ENCODE measurements at regions not wholly inside any gene's neighbourhood (a gene's known extent, or its start where the extent isn't known, plus 50 kb on each side); places are given as distances from the start of the nearest gene placed in this dataset.

DNA sequence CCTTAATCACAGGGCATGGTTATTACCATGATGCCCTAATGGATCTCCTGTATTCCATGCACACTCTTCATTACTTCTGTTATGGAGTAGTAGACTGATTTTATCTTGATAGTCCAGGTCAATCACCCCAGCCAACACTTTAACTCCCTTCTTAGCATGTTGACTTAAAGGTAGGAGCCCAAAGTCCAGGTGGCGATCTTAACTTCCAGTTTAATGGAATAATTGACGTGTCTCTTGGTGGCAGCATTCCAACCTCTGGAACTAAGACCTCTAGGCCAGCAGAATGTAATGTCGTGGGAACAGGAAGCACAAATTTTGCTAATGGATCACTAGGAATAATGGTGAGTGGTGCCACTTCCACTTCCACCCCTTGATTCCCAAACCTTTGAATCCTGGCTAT is 687.2 kb upstream of the SGO1 start:
- H3K36me3 ChIP-seq (ENCODE audit: control insufficient read depth in 2 of 3, insufficient read depth in 3 of 3, low read length in 3 of 3), result no peaks in the 10 kb centered on the region
- H3K4me1 ChIP-seq (ENCODE audit: control insufficient read depth in 2 of 3, insufficient read depth in 2 of 3, low read depth in 1 of 3, low read length in 3 of 3), result peaks cover 0 to 4% (median 0%) of the 10 kb centered on the region in 3 donors
- no peaks in the 10 kb centered on the region for H3K9me3 ChIP-seq (ENCODE audit: control insufficient read depth in 2 of 3, insufficient read depth in 1 of 3, low read length in 3 of 3)
- TF ChIP-seq, protein P1, sequence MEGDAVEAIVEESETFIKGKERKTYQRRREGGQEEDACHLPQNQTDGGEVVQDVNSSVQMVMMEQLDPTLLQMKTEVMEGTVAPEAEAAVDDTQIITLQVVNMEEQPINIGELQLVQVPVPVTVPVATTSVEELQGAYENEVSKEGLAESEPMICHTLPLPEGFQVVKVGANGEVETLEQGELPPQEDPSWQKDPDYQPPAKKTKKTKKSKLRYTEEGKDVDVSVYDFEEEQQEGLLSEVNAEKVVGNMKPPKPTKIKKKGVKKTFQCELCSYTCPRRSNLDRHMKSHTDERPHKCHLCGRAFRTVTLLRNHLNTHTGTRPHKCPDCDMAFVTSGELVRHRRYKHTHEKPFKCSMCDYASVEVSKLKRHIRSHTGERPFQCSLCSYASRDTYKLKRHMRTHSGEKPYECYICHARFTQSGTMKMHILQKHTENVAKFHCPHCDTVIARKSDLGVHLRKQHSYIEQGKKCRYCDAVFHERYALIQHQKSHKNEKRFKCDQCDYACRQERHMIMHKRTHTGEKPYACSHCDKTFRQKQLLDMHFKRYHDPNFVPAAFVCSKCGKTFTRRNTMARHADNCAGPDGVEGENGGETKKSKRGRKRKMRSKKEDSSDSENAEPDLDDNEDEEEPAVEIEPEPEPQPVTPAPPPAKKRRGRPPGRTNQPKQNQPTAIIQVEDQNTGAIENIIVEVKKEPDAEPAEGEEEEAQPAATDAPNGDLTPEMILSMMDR (IDR thresholded peaks at IDR 0.05; ENCODE audit: borderline replicate concordance, extremely low read depth, insufficient read depth), result no peak
- DNase-seq, result no peak
- no peak overlapping the region for H3K27ac ChIP-seq (ENCODE audit: low read depth in 2 of 2, low read length in 2 of 2)
- no peak overlapping the region for H3K4me3 ChIP-seq (ENCODE audit: low read length in 3 of 3)
- H3K9ac ChIP-seq (ENCODE audit: low read length in 3 of 3), result no peak overlapping the region
- intact Hi-C loops (cut with DNase I), result no loop called here
- FAIRE-seq, result no peak
- no peaks in the 10 kb centered on the region for H3K27me3 ChIP-seq (ENCODE audit: control insufficient read depth, insufficient read depth, low read length)

DNA sequence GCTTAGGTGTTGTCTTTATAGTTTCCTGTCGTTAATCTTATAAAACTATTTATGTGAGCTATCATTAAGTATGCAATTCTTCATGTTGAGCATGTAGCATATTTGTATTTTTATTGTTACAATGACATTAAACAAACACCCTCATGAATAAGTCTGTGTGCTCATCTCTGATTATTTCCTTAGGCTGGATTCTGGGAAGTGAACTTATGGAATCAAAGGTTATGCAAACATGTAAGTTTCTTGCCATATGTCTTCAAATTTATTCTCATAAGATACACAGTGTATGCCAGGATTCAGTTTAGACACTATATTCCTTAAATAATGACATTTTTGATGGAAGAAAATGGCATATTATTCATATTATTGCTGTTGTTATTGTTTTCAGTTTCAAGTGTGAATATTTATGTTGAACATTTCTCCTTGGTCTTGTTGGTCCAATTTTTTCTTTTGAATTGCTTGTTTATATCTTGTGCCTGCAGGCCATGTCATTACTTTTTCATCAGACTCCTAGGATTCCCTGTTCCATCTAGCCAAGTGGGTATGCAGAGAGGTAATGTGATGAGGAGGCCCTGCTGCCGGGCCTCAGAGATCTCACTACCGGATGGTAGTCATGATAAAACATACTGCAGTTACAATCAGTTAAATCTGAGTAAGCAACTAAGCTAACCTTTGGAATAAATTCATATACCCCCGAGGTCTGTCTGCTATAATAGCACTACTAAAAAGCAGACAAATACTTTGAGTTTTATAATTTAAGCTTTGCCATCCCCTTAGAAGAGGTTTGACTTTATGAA is 684.3 kb upstream of the SGO1 start:
- no peaks in the 10 kb centered on the region for H3K9me3 ChIP-seq (ENCODE audit: control insufficient read depth in 2 of 3, insufficient read depth in 1 of 3, low read length in 3 of 3)
- no peaks in the 10 kb centered on the region for H3K36me3 ChIP-seq (ENCODE audit: control insufficient read depth in 2 of 3, insufficient read depth in 3 of 3, low read length in 3 of 3)
- FAIRE-seq (no peak), DNase-seq (peak in 1 of 5 donors; percentile 9)
- no peak overlapping the region for H3K4me3 ChIP-seq (ENCODE audit: low read length in 3 of 3)
- no peaks in the 10 kb centered on the region for H3K4me1 ChIP-seq (ENCODE audit: control insufficient read depth in 2 of 3, insufficient read depth in 2 of 3, low read depth in 1 of 3, low read length in 3 of 3)
- no peak overlapping the region for H3K9ac ChIP-seq (ENCODE audit: low read length in 3 of 3)
- no peak overlapping the region for H3K27ac ChIP-seq (ENCODE audit: low read depth in 2 of 2, low read length in 2 of 2)
- intact Hi-C loops (cut with DNase I), result no loop called here
- no peaks in the 10 kb centered on the region for H3K27me3 ChIP-seq (ENCODE audit: control insufficient read depth, insufficient read depth, low read length)
- TF ChIP-seq, protein P1 (IDR thresholded peaks at IDR 0.05; ENCODE audit: borderline replicate concordance, extremely low read depth, insufficient read depth), result no peak

DNA sequence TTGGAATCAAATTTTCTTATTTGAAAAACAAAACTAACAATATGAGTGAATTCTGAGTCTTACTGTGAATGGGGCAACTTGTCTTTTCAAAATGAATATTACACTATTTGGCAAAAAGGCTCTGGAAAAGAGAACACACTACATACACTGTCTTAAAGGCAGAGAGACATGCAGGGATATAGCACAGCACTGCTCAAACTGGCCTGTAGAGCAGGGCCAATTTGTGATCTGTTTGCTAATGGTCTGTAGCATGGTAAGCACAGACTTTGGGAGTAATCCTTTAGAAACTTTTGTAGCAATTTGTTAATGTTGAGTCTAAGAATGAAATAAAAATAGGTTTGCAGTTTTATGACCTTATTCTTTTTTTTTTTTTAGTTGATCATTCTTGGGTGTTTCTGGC is 679.8 kb upstream of the SGO1 start:
- DNase-seq (no peak), FAIRE-seq (no peak)
- no peaks in the 10 kb centered on the region for H3K36me3 ChIP-seq (ENCODE audit: control insufficient read depth in 2 of 3, insufficient read depth in 3 of 3, low read length in 3 of 3)
- H3K4me3 ChIP-seq (ENCODE audit: low read length in 3 of 3), result no peak overlapping the region
- TF ChIP-seq, protein P1 (IDR thresholded peaks at IDR 0.05; ENCODE audit: borderline replicate concordance, extremely low read depth, insufficient read depth), result no peak
- no peaks in the 10 kb centered on the region for H3K9me3 ChIP-seq (ENCODE audit: control insufficient read depth in 2 of 3, insufficient read depth in 1 of 3, low read length in 3 of 3)
- no peaks in the 10 kb centered on the region for H3K4me1 ChIP-seq (ENCODE audit: control insufficient read depth in 2 of 3, insufficient read depth in 2 of 3, low read depth in 1 of 3, low read length in 3 of 3)
- no peaks in the 10 kb centered on the region for H3K27me3 ChIP-seq (ENCODE audit: control insufficient read depth, insufficient read depth, low read length)
- intact Hi-C loops (cut with DNase I), result no loop called here
- no peak overlapping the region for H3K9ac ChIP-seq (ENCODE audit: low read length in 3 of 3)
- no peak overlapping the region for H3K27ac ChIP-seq (ENCODE audit: low read depth in 2 of 2, low read length in 2 of 2)
